ENCODE measurements at regions not wholly inside any gene's neighbourhood (a gene's known extent, or its start where the extent isn't known, plus 50 kb on each side); places are given as distances from the start of the nearest gene placed in this dataset.

DNA sequence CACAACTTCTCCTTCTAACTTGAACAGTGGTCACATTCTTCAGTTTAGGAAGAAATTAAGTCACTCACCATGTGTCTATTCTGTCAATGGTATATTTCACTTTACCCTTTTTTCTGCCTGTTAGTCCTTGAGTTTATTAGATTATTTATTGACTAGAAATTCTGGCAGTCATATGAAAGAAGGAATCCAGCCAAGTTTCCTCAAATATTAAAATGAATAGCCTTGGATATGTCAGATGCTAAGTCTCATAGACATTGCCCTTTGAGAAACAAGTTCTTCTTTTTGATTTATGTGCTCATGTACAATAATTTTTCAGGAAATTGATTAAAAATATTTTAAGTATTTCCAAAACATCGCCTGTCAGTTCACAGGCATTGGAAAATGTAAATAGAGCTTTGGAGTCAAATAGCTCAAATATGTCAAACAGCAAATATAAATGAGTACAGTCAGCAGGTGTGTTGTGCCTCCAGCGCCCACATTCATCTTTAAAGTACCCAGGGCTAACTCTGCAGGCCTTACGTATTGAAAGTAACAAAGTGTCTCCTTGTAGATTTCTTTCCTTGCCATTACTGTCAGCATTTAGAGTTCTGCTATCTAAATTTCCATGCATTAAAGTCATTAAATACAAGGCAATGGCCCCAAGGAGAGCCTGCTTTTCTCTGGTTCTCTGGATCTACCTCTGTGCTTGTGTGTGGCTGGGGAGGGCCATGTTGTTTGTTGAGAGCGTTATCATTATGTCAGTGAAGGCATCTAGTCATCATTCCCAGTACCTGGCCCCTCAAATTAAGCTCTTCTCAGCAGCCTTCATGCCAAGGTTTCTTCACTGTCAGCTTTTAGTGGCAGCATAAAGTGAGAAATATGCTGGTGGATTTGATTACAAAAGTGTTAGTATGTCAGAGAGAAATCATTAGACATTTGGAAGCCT lies 76.3 kb upstream of the TRPC4 start:
- no peak for DNase-seq (ENCODE audit: low spot score in 2 of 2)
- TF ChIP-seq POLR2A (IDR thresholded peaks at IDR 0.05): no peak
- TF ChIP-seq, protein P1, sequence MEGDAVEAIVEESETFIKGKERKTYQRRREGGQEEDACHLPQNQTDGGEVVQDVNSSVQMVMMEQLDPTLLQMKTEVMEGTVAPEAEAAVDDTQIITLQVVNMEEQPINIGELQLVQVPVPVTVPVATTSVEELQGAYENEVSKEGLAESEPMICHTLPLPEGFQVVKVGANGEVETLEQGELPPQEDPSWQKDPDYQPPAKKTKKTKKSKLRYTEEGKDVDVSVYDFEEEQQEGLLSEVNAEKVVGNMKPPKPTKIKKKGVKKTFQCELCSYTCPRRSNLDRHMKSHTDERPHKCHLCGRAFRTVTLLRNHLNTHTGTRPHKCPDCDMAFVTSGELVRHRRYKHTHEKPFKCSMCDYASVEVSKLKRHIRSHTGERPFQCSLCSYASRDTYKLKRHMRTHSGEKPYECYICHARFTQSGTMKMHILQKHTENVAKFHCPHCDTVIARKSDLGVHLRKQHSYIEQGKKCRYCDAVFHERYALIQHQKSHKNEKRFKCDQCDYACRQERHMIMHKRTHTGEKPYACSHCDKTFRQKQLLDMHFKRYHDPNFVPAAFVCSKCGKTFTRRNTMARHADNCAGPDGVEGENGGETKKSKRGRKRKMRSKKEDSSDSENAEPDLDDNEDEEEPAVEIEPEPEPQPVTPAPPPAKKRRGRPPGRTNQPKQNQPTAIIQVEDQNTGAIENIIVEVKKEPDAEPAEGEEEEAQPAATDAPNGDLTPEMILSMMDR (IDR thresholded peaks at IDR 0.05): no peak
- H3K4me3 ChIP-seq (ENCODE audit: low read depth, poor library complexity, severe bottlenecking): no peak overlapping the region
- 48 to 63% methylated on average over 4 of the region's 4 CpGs for WGBS, 2 donors
- intact Hi-C loops (cut with DNase I; ENCODE audit: low total_unique reads): no loop called here

DNA sequence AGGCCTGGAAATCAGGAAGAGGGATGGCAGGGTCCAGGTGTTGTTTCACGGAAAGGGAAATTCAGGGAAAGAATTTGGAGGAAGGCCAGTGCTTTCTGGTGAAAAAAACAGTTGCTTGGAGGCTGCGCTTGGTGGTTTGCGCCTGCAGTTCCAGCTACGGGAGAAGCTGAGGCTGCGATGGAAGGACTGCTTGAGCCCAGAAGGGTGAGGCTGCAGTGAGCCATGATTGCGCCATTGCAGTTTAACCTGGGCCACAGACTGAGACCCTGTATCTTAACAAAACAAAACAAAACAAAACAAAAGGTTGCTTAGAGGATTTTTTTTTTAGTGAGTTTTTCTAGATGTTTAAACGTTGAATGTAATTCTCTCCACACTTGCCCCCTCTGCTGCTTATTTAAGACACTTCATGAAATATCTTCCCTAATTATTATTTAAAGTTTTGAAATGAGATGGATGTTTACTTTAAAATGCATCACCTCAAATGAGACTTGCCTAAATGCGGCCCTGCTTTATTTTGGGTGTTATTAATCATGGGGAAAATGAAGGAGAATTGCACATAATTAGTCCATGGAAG lies 75.4 kb upstream of the TRPC4 start:
- intact Hi-C loops (cut with DNase I; ENCODE audit: low total_unique reads): no loop called here
- no peak overlapping the region for H3K4me3 ChIP-seq (ENCODE audit: low read depth, poor library complexity, severe bottlenecking)
- no peak for DNase-seq (ENCODE audit: low spot score in 2 of 2)
- WGBS, 2 donors: 69 to 74% methylated on average over 8 of the region's 8 CpGs
- TF ChIP-seq, protein P1 (IDR thresholded peaks at IDR 0.05): no peak
- no peak for TF ChIP-seq POLR2A (IDR thresholded peaks at IDR 0.05)

DNA sequence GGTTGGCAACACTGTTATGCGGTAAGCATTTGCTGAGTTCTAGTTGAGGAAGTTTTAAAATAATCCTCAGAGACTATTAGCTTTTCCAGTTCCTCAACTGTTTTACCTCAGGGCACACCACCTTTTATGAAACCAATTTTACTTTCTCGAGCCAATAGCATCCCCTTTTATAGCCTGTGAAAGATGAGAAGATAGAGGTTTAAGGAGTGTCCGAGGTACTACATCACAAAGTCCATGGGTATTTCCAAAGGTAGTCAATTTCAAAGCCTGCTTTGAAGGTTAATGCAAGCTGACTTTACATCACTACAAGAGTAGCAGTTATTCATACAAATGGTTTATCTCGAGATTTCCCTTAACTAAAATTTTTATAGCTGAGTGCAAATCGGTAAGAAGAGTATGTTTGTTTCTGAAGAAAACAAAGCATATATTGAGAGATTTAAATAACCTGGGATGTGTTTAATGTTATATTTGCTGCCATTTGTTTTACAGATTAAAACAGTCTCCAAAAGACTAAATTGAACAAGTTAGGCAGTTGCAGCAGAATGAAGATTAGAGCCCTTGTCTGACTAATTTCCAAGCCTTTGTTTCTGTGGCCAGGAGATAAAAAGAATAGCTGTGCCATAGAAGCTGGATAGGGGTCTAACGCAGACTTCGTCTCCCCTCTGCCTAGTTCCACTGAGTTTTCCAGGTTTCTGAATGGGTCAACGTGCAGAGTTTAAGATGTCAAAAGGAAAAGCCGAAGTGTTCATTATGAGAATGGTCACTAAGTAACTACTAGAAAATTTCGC lies 74.7 kb upstream of the TRPC4 start:
- TF ChIP-seq, protein P1 (IDR thresholded peaks at IDR 0.05): no peak
- TF ChIP-seq POLR2A (IDR thresholded peaks at IDR 0.05): no peak
- no peak for DNase-seq (ENCODE audit: low spot score in 2 of 2)
- intact Hi-C loops (cut with DNase I; ENCODE audit: low total_unique reads): no loop called here
- H3K4me3 ChIP-seq (ENCODE audit: low read depth, poor library complexity, severe bottlenecking): no peak overlapping the region
- 60 to 65% methylated on average over 10 of the region's 10 CpGs for WGBS, 2 donors

- DNase-seq (ENCODE audit: low spot score in 2 of 2): no peak
- H3K4me3 ChIP-seq (ENCODE audit: low read depth, poor library complexity, severe bottlenecking): no peak overlapping the region
- intact Hi-C loops (cut with DNase I; ENCODE audit: low total_unique reads): no loop called here
- no peak for TF ChIP-seq POLR2A (IDR thresholded peaks at IDR 0.05)
- TF ChIP-seq, protein P1 (IDR thresholded peaks at IDR 0.05): no peak
These were observed 73.4 kb upstream of the TRPC4 start for GRCh38 chr13:37942929-37943328.

DNA sequence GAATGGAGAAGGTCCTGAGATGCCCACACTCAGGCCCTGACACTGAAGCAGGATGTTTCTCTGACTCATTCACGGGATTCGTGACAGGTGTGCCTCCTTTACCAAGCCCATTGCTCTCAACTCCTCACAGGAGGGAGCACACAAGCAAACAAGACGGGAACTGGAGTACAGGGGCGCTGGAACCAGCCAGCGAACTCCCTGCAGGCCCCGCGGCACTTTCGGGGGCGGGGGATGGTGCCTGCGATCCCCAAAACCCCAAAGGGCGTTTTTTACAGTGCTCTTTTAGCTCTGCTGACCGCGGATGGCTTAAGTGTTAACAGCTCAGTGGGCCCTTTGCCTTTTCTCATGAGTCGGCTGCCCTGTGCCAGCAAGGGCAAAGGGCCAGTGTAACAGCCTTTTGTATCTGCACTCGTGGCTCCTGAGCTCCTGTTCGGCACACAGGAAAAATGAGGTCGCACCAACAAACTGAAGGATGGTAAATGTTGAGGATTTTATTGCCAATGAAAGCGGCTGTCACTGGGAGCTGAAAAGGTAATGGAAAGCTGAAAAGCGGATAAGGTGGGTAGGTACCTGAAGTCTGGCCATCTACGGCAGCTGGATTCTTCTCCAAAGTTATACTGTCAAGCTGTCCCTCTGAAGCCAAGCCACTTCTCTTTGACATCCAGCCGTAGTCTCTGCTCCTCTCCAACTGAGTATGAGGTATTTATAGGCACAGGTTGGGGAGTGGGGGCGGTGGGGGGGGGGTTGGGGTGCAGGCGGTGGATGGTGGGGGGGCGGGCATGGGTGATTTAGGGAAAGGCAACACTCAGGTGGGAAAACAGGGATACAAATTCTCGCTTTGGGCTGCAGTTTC lies 65.0 kb upstream of the TRPC4 start:
- no peak overlapping the region for H3K4me3 ChIP-seq (ENCODE audit: low read depth, poor library complexity, severe bottlenecking)
- intact Hi-C loops (cut with DNase I; ENCODE audit: low total_unique reads): no loop called here
- 76 to 83% methylated on average over 24 to 25 of the region's 25 CpGs for WGBS, 2 donors
- TF ChIP-seq, protein P1 (IDR thresholded peaks at IDR 0.05): no peak
- no peak for TF ChIP-seq POLR2A (IDR thresholded peaks at IDR 0.05)
- DNase-seq (ENCODE audit: low spot score in 2 of 2): no peak
